Colonic mucosa (tissue), 4 donors: ENCODE measurements at regions not wholly inside any gene's neighbourhood (a gene's known extent, or its start where the extent isn't known, plus 50 kb on each side); places are given as distances from the start of the nearest gene placed in this dataset.
"Not testable (repeated sequence)": the region's sequence is repeated elsewhere in the genome, so short reads cannot be mapped to it uniquely, and the experiment has no call there.

ENCODE experiments used
- DNase-seq: peaks from one replicate; pipeline ENCODE4 v3.0.0-alpha.2; 2020
- H3K27ac ChIP-seq: fragments of 200-600 bp; one replicate; pipeline ENCODE4 v1.8.0; 2021
- H3K27me3 ChIP-seq: fragments of 200-600 bp; one replicate; pipeline ENCODE4 v1.8.0; 2021
- H3K36me3 ChIP-seq: fragments of 200-600 bp; one replicate; pipeline ENCODE4 v1.8.0; 2021
- H3K4me1 ChIP-seq: fragments of 200-600 bp; one replicate; pipeline ENCODE4 v1.8.0; 2021; ENCODE audit warnings: mild to moderate bottlenecking
- H3K4me3 ChIP-seq: fragments of 200-600 bp; one replicate; pipeline ENCODE4 v1.8.0; 2021
- H3K9ac ChIP-seq, 2 donors: one replicate each; pipeline ENCODE4 v1.7.0; 2013; ENCODE audit warnings: control low read depth in 2 of 2, low read depth in 2 of 2, low read length in 2 of 2
- H3K9me3 ChIP-seq: fragments of 200-600 bp; one replicate; pipeline ENCODE4 v1.8.0; 2021
- CTCF ChIP-seq: fragments of 200-600 bp; IDR thresholded peaks from one replicate; pipeline ENCODE4 v1.8.0; 2022; ENCODE audit warnings: antibody characterized with exemption, mild to moderate bottlenecking
- intact Hi-C: fragments of 100-400 bp; cut with DNase I; formaldehyde crosslinking; loops from one replicate; pipeline ENCODE4 v1.14.1; 2022
- donor health status: healthy.
- donor health status: DM: no; HTN: no; CAD: no.
- donor health status: DM: no; HTN: no; CAD: no.

GRCh38 chr14:34283590-34283989, 178.4 kb downstream of the SPTSSA start:
- TF ChIP-seq CTCF = no peak
- Histone ChIP-seq H3K27me3 (no peaks in the 10 kb centered on the region), H3K9ac (no peak overlapping the region), H3K9me3 (no peaks in the 10 kb centered on the region), H3K4me1 (no peaks in the 10 kb centered on the region), H3K27ac (no peak overlapping the region), H3K4me3 (no peak overlapping the region), H3K36me3 (no peaks in the 10 kb centered on the region)
- no peak for DNase-seq
- intact Hi-C loops = no loop called here

GRCh38 chr14:34277191-34277590, 184.8 kb downstream of the SPTSSA start:
- DNase-seq = no peak
- no peak for TF ChIP-seq CTCF
- no peaks in the 10 kb centered on the region for H3K36me3 ChIP-seq
- no peak overlapping the region for H3K27ac ChIP-seq
- H3K9me3 ChIP-seq = no peaks in the 10 kb centered on the region
- H3K27me3 ChIP-seq = no peaks in the 10 kb centered on the region
- intact Hi-C loops = no loop called here
- H3K4me1 ChIP-seq = no peaks in the 10 kb centered on the region
- no peak overlapping the region for H3K4me3 ChIP-seq
- no peak overlapping the region for H3K9ac ChIP-seq

GRCh38 chr14:34275530-34275929, 186.5 kb downstream of the SPTSSA start:
- no peaks in the 10 kb centered on the region for H3K9me3 ChIP-seq
- no peak for DNase-seq
- H3K4me3 ChIP-seq = no peak overlapping the region
- H3K36me3 ChIP-seq = no peaks in the 10 kb centered on the region
- no peak overlapping the region for H3K27ac ChIP-seq
- no peaks in the 10 kb centered on the region for H3K4me1 ChIP-seq
- TF ChIP-seq CTCF = no peak
- no peaks in the 10 kb centered on the region for H3K27me3 ChIP-seq
- H3K9ac ChIP-seq = no peak overlapping the region
- intact Hi-C loops = no loop called here

- Histone ChIP-seq H3K36me3 (no peaks in the 10 kb centered on the region), H3K4me3 (no peak overlapping the region), H3K4me1 (no peaks in the 10 kb centered on the region), H3K9ac (no peak overlapping the region), H3K27ac (no peak overlapping the region), H3K9me3 (no peaks in the 10 kb centered on the region), H3K27me3 (no peaks in the 10 kb centered on the region)
- intact Hi-C loops = no loop called here
- DNase-seq = no peak
- TF ChIP-seq CTCF = no peak
Observed at GRCh38 chr14:34275078-34275477, 187.0 kb downstream of the SPTSSA start.

GRCh38 chr14:34273716-34274115, 188.3 kb downstream of the SPTSSA start:
- H3K27ac ChIP-seq, H3K36me3 ChIP-seq, DNase-seq, H3K9me3 ChIP-seq, H3K4me1 ChIP-seq, H3K27me3 ChIP-seq, H3K9ac ChIP-seq, H3K4me3 ChIP-seq, intact Hi-C loops: not testable (repeated sequence)

GRCh38 chr14:34270361-34270760, 191.7 kb downstream of the SPTSSA start:
- no peaks in the 10 kb centered on the region for H3K4me1 ChIP-seq
- intact Hi-C loops = no loop called here

More at GRCh38 chr14:34270361-34270760, 191.7 kb downstream of the SPTSSA start:
- no peak for DNase-seq
- no peaks in the 10 kb centered on the region for H3K9me3 ChIP-seq
- H3K9ac ChIP-seq = no peak overlapping the region
- H3K27ac ChIP-seq = no peak overlapping the region
- H3K27me3 ChIP-seq = no peaks in the 10 kb centered on the region
- no peak for TF ChIP-seq CTCF
- no peak overlapping the region for H3K4me3 ChIP-seq
- no peaks in the 10 kb centered on the region for H3K36me3 ChIP-seq
